ENCODE measurements at regions not wholly inside any gene's neighbourhood (a gene's known extent, or its start where the extent isn't known, plus 50 kb on each side); places are given as distances from the start of the nearest gene placed in this dataset.

DNA sequence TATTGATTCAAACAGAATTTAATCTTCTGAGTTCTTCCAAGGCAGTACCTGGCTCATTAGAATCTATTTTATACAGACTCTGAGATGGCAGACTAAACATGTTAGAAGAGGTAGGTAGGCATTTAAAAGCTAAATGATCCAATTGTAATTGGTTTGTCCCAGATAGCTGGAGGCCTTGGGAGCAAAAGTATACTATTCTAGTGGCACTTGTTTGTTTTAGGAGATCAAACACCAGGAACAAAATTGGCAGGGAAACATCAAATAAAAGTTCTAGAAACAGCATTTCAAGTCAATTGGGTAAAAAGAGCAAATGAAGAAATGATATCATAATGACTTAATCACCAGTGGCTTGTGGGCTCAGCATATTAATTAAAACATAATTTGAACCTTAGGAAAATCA is 521.4 kb downstream of the PRR16 start:
- Histone ChIP-seq H3K4me1 (ENCODE audit: control insufficient read depth, low read length) (no peaks in the 10 kb centered on the region), H3K4me2 (ENCODE audit: low read length) (no peak overlapping the region), H3K4me3 (ENCODE audit: low read length) (no peak overlapping the region), H3K79me2 (ENCODE audit: control insufficient read depth, low read length) (no peaks in the 10 kb centered on the region), H4K20me1 (ENCODE audit: control insufficient read depth, insufficient read depth, low read depth, low read length) (no peaks in the 10 kb centered on the region), H3F3A (ENCODE audit: control insufficient read depth, insufficient read depth) (no peaks in the 10 kb centered on the region), H3K9me3 (ENCODE audit: control insufficient read depth, insufficient read depth, low read length) (no peaks in the 10 kb centered on the region), H3K36me3 (ENCODE audit: control insufficient read depth, low read length) (no peaks in the 10 kb centered on the region), H3K9me2 (replicated peaks; ENCODE audit: control insufficient read depth, low read length) (no peaks in the 10 kb centered on the region), H3K27ac (ENCODE audit: low read depth, low read length) (no peak overlapping the region), H3K27me3 (ENCODE audit: control insufficient read depth, low read length) (no peaks in the 10 kb centered on the region)
- no peak for TF ChIP-seq EZH2phosphoT487 (IDR thresholded peaks at IDR 0.05; ENCODE audit: borderline replicate concordance, low read length)
- TF ChIP-seq, protein P1, sequence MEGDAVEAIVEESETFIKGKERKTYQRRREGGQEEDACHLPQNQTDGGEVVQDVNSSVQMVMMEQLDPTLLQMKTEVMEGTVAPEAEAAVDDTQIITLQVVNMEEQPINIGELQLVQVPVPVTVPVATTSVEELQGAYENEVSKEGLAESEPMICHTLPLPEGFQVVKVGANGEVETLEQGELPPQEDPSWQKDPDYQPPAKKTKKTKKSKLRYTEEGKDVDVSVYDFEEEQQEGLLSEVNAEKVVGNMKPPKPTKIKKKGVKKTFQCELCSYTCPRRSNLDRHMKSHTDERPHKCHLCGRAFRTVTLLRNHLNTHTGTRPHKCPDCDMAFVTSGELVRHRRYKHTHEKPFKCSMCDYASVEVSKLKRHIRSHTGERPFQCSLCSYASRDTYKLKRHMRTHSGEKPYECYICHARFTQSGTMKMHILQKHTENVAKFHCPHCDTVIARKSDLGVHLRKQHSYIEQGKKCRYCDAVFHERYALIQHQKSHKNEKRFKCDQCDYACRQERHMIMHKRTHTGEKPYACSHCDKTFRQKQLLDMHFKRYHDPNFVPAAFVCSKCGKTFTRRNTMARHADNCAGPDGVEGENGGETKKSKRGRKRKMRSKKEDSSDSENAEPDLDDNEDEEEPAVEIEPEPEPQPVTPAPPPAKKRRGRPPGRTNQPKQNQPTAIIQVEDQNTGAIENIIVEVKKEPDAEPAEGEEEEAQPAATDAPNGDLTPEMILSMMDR (IDR thresholded peaks at IDR 0.05; ENCODE audit: low read depth, low read length, poor library complexity, severe bottlenecking), result no peak

DNA sequence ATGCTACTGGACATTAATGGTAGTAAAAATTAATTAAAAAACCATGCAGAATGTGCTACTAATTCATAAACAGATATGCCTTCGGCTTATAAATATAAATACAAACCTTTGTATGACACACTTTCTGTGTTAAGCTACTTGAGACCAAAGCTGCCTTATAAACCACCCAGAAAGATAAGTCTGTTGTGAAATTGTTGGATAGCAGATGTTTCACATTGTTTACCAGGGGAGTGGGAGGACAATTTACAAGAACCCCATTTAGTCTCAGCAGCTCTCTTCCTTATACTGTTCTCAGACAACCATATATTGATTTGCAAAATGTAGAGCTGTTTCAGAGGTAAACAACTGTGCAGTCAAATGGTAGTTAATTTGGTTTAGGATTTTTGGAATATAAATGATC is 524.4 kb downstream of the PRR16 start:
- Histone ChIP-seq H3K4me3 (ENCODE audit: low read length) (no peak overlapping the region), H3K9me2 (replicated peaks; ENCODE audit: control insufficient read depth, low read length) (no peaks in the 10 kb centered on the region), H3K27me3 (ENCODE audit: control insufficient read depth, low read length) (no peaks in the 10 kb centered on the region), H3K27ac (ENCODE audit: low read depth, low read length) (no peak overlapping the region), H4K20me1 (ENCODE audit: control insufficient read depth, insufficient read depth, low read depth, low read length) (no peaks in the 10 kb centered on the region), H3F3A (ENCODE audit: control insufficient read depth, insufficient read depth) (no peaks in the 10 kb centered on the region), H3K4me1 (ENCODE audit: control insufficient read depth, low read length) (no peaks in the 10 kb centered on the region), H3K36me3 (ENCODE audit: control insufficient read depth, low read length) (no peaks in the 10 kb centered on the region), H3K9me3 (ENCODE audit: control insufficient read depth, insufficient read depth, low read length) (no peaks in the 10 kb centered on the region), H3K79me2 (ENCODE audit: control insufficient read depth, low read length) (no peaks in the 10 kb centered on the region), H3K4me2 (ENCODE audit: low read length) (no peak overlapping the region)
- TF ChIP-seq EZH2phosphoT487 (IDR thresholded peaks at IDR 0.05; ENCODE audit: borderline replicate concordance, low read length), result no peak
- TF ChIP-seq, protein P1 (IDR thresholded peaks at IDR 0.05; ENCODE audit: low read depth, low read length, poor library complexity, severe bottlenecking), result no peak

DNA sequence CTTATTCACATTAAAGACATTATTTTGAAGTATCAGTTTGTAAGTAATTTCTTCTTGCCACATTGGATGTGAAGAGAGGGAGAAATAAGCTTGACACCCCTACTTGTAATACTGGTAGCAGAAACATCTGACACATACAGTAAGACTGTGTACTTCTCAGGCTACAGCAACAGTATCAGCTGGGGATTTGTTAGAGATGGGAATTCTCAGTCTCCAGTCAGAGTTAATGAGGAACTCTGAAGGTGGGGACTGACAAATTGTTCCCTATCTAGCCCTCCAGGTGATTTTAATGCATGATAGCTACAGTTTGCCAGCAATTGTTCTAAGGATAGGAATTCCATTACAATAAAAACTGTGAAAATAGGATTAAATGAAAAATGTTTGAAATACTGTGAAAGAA is 524.8 kb downstream of the PRR16 start:
- Histone ChIP-seq H3K79me2 (ENCODE audit: control insufficient read depth, low read length) (no peaks in the 10 kb centered on the region), H3K36me3 (ENCODE audit: control insufficient read depth, low read length) (no peaks in the 10 kb centered on the region), H3K4me1 (ENCODE audit: control insufficient read depth, low read length) (no peaks in the 10 kb centered on the region), H3K4me2 (ENCODE audit: low read length) (no peak overlapping the region), H4K20me1 (ENCODE audit: control insufficient read depth, insufficient read depth, low read depth, low read length) (no peaks in the 10 kb centered on the region), H3K27ac (ENCODE audit: low read depth, low read length) (no peak overlapping the region), H3F3A (ENCODE audit: control insufficient read depth, insufficient read depth) (no peaks in the 10 kb centered on the region), H3K27me3 (ENCODE audit: control insufficient read depth, low read length) (no peaks in the 10 kb centered on the region), H3K9me3 (ENCODE audit: control insufficient read depth, insufficient read depth, low read length) (no peaks in the 10 kb centered on the region), H3K4me3 (ENCODE audit: low read length) (no peak overlapping the region), H3K9me2 (replicated peaks; ENCODE audit: control insufficient read depth, low read length) (no peaks in the 10 kb centered on the region)
- TF ChIP-seq EZH2phosphoT487 (IDR thresholded peaks at IDR 0.05; ENCODE audit: borderline replicate concordance, low read length), result no peak
- TF ChIP-seq, protein P1 (IDR thresholded peaks at IDR 0.05; ENCODE audit: low read depth, low read length, poor library complexity, severe bottlenecking), result no peak

DNA sequence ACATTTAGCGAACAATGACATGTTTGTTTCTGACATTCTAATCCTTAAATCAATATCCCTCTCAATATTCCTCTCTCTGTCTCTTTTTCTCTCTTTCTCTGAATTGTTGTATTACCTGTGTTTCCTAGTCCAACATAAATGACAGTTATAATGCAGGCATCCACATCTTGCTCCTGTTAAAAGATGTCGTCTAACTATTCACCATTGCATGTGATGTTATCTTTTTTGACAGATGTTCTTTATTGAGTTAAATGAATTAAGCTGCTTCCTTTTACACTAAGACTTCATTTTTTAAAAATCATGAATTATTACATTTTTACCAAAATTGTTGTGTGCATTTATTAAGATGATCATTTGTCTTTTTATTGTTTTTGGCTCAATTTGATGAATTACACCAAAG is 527.5 kb downstream of the PRR16 start:
- H3K9me2 ChIP-seq (replicated peaks; ENCODE audit: control insufficient read depth, low read length), result no peaks in the 10 kb centered on the region
- H4K20me1 ChIP-seq (ENCODE audit: control insufficient read depth, insufficient read depth, low read depth, low read length), result no peaks in the 10 kb centered on the region
- H3K4me1 ChIP-seq (ENCODE audit: control insufficient read depth, low read length), result no peaks in the 10 kb centered on the region
- no peak overlapping the region for H3K4me3 ChIP-seq (ENCODE audit: low read length)
- no peaks in the 10 kb centered on the region for H3K9me3 ChIP-seq (ENCODE audit: control insufficient read depth, insufficient read depth, low read length)
- no peak overlapping the region for H3K27ac ChIP-seq (ENCODE audit: low read depth, low read length)
- H3K79me2 ChIP-seq (ENCODE audit: control insufficient read depth, low read length), result no peaks in the 10 kb centered on the region
- TF ChIP-seq, protein P1 (IDR thresholded peaks at IDR 0.05; ENCODE audit: low read depth, low read length, poor library complexity, severe bottlenecking), result no peak
- TF ChIP-seq EZH2phosphoT487 (IDR thresholded peaks at IDR 0.05; ENCODE audit: borderline replicate concordance, low read length), result no peak
- H3K4me2 ChIP-seq (ENCODE audit: low read length), result no peak overlapping the region
- no peaks in the 10 kb centered on the region for H3K36me3 ChIP-seq (ENCODE audit: control insufficient read depth, low read length)
- H3F3A ChIP-seq (ENCODE audit: control insufficient read depth, insufficient read depth), result no peaks in the 10 kb centered on the region
- H3K27me3 ChIP-seq (ENCODE audit: control insufficient read depth, low read length), result no peaks in the 10 kb centered on the region
